Left ventricle myocardium inferior (tissue), 1 donor: ENCODE measurements at regions not wholly inside any gene's neighbourhood (a gene's known extent, or its start where the extent isn't known, plus 50 kb on each side); places are given as distances from the start of the nearest gene placed in this dataset.

ENCODE experiments used
- DNase-seq: peaks from one replicate; pipeline ENCODE4 v3.0.0-alpha.2; 2020
- H3K27ac ChIP-seq: fragments of 200-600 bp; replicated peaks from 2 replicates; pipeline ENCODE4 v1.8.0; 2021
- H3K27me3 ChIP-seq: fragments of 200-600 bp; 2 replicates; pipeline ENCODE4 v1.8.0; 2021; ENCODE audit warnings: low read depth
- H3K36me3 ChIP-seq: fragments of 200-600 bp; 2 replicates; pipeline ENCODE4 v1.8.0; 2021
- H3K4me1 ChIP-seq: fragments of 200-600 bp; 2 replicates; pipeline ENCODE4 v1.8.0; 2021
- H3K4me3 ChIP-seq: fragments of 200-600 bp; 2 replicates; pipeline ENCODE4 v1.8.0; 2021; ENCODE audit warnings: mild to moderate bottlenecking, moderate library complexity
- H3K9me3 ChIP-seq: fragments of 200-600 bp; replicated peaks from 2 replicates; pipeline ENCODE4 v1.8.0; 2021
- CTCF ChIP-seq: fragments of 200-600 bp; IDR thresholded peaks from 2 replicates; pipeline ENCODE4 v1.8.0; 2021; ENCODE audit warnings: antibody characterized with exemption, mild to moderate bottlenecking, borderline replicate concordance
- intact Hi-C: fragments of 100-400 bp; cut with micrococcal nuclease; formaldehyde crosslinking; loops from one replicate; pipeline ENCODE4 v1.11.0; 2022
- donor health status: DM: no; HTN: yes; CAD: no; lungs with severe emphysema.

GRCh38 chr9:17990602-17991001, 411.7 kb downstream of the SH3GL2 start:
- no peak for TF ChIP-seq CTCF
- no peaks in the 10 kb centered on the region for H3K9me3 ChIP-seq
- H3K36me3 ChIP-seq, result no peaks in the 10 kb centered on the region
- no peak for DNase-seq
- H3K4me1 ChIP-seq, result no peaks in the 10 kb centered on the region
- peaks cover 1% of the 10 kb centered on the region for H3K27me3 ChIP-seq
- intact Hi-C loops, result no loop called here
- no peak overlapping the region for H3K27ac ChIP-seq
- H3K4me3 ChIP-seq, result no peak overlapping the region

GRCh38 chr9:17993024-17993423, 414.2 kb downstream of the SH3GL2 start:
- H3K27me3 ChIP-seq, result peaks cover 14% of the 10 kb centered on the region
- H3K36me3 ChIP-seq, result no peaks in the 10 kb centered on the region
- no peak overlapping the region for H3K4me3 ChIP-seq
- no peak overlapping the region for H3K27ac ChIP-seq
- TF ChIP-seq CTCF, result no peak
- no peaks in the 10 kb centered on the region for H3K4me1 ChIP-seq
- DNase-seq, result no peak
- H3K9me3 ChIP-seq, result no peaks in the 10 kb centered on the region
- intact Hi-C loops, result no loop called here

GRCh38 chr9:17994695-17995425, 416.0 kb downstream of the SH3GL2 start:
- H3K36me3 ChIP-seq, result no peaks in the 10 kb centered on the region
- peaks cover 14% of the 10 kb centered on the region for H3K27me3 ChIP-seq
- no peak for DNase-seq
- intact Hi-C loops, result no loop called here
- TF ChIP-seq CTCF, result no peak
- H3K9me3 ChIP-seq, result no peaks in the 10 kb centered on the region
- H3K27ac ChIP-seq, result no peak overlapping the region
- no peaks in the 10 kb centered on the region for H3K4me1 ChIP-seq
- no peak overlapping the region for H3K4me3 ChIP-seq

GRCh38 chr9:17996728-17997127, 417.9 kb downstream of the SH3GL2 start:
- Histone ChIP-seq H3K27ac (no peak overlapping the region), H3K4me3 (no peak overlapping the region), H3K27me3 (peaks cover 14% of the 10 kb centered on the region), H3K36me3 (no peaks in the 10 kb centered on the region), H3K4me1 (no peaks in the 10 kb centered on the region), H3K9me3 (no peaks in the 10 kb centered on the region)
- no peak for TF ChIP-seq CTCF
- intact Hi-C loops, result no loop called here
- no peak for DNase-seq

- Histone ChIP-seq H3K27ac (no peak overlapping the region), H3K4me1 (no peaks in the 10 kb centered on the region), H3K9me3 (no peaks in the 10 kb centered on the region), H3K27me3 (no peaks in the 10 kb centered on the region), H3K36me3 (no peaks in the 10 kb centered on the region), H3K4me3 (no peak overlapping the region)
- DNase-seq, result no peak
- intact Hi-C loops, result no loop called here
- TF ChIP-seq CTCF, result no peak
Measured at GRCh38 chr9:18002718-18003438, 424.0 kb downstream of the SH3GL2 start.
